PC-9 (cell line): ENCODE measurements at regions not wholly inside any gene's neighbourhood (a gene's known extent, or its start where the extent isn't known, plus 50 kb on each side); places are given as distances from the start of the nearest gene placed in this dataset.
"Not testable (repeated sequence)": the region's sequence is repeated elsewhere in the genome, so short reads cannot be mapped to it uniquely, and the experiment has no call there.

Experiments
- CTCF ChIP-seq: fragments of 200-600 bp; sonication (generic); conservative IDR thresholded peaks from 2 replicates; pipeline ENCODE4 v1.6.1; 2017; ENCODE audit warnings: mixed run types, antibody characterized with exemption, mild to moderate bottlenecking, moderate library complexity
- EZH2 ChIP-seq: fragments of 200-600 bp; sonication (generic); IDR thresholded peaks from 2 replicates; pipeline ENCODE4 v1.8.0; 2017; ENCODE audit warnings: antibody characterized with exemption, low read depth

- not testable (repeated sequence) for TF ChIP-seq CTCF, EZH2
These were observed 75.6 kb upstream of the RNF32 start for GRCh38 chr7:156565002-156565401.
